Medulla oblongata (tissue), 1 donor: ENCODE measurements at regions not wholly inside any gene's neighbourhood (a gene's known extent, or its start where the extent isn't known, plus 50 kb on each side); places are given as distances from the start of the nearest gene placed in this dataset.
"Not testable (repeated sequence)": the region's sequence is repeated elsewhere in the genome, so short reads cannot be mapped to it uniquely, and the experiment has no call there.

Experiments
- DNase-seq: peaks from one replicate; pipeline ENCODE4 v3.0.0-alpha.2; 2015; ENCODE audit errors: extremely low spot score

DNA sequence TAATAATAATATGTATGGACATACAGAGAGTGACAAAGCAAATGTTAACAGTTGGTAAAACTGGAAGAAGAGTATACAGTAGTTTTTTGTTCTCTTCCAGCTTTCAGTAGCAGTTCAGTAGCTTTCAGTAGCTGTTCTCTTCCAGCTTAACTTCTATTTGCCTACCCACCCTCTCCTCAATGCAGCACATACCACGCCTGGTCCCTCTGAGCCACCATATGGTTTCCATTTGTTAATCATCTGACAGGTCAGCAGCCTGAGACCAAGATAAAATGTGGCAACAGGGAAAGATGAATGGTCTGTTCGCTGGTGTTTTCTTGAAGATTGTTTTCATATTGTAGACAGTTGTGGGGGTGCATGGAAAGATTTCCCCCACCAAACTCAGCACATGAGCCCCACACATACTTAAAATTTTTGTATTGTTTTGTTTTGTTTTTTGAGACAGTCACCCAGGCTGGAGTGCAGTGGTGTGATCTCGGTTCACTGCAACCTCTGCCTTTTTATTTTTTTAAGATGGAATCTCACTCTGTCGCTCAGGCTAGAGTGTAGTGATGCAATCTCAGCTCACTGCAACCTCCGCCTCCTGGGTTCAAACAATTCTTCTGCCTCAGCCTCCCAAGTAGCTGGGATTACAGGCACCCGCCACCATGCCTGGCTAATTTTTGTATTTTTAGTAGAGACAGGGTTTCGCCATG lies 56.8 kb downstream of the ATP6V0E2 start:
- DNase-seq: not testable (repeated sequence)

DNA sequence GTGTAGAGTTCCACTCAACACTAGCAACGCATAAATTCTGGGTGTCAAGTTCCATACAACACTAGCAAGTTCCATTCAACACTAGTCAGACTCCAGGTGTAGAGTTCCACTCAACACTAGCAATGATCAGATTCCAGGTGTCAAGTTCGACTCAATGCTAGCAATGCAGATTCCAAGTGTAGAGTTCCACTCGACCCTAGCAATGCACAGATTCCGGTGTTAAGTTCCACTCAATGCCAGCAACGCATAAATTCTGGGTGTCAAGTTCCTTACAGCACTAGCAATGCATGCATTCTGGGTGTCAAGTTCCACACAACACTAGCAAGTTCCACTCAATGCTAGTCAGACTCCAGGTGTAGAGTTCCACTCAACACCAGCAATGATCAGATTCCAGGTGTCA lies 60.0 kb downstream of the ATP6V0E2 start:
- not testable (repeated sequence) for DNase-seq

DNA sequence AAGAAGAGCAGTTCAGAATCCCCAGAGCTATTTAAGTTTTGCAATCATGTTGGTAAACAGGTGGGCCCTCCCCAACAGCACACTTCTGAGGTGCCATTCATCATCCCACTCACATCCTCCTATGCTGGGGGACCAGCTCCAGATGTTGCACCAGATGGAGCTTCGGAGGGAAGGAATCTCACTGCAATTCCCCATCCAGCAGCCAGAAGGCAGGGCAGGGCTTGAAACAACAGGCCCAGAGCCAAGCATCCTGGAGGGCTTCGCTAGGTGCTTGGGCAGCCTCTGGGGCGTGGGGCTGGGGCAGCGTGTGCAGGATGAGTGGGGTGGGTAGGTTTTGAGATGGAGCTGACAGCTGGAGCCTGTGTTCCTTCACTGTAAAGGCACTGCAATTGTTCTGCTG lies 73.6 kb downstream of the ATP6V0E2 start:
- not testable (repeated sequence) for DNase-seq

DNA sequence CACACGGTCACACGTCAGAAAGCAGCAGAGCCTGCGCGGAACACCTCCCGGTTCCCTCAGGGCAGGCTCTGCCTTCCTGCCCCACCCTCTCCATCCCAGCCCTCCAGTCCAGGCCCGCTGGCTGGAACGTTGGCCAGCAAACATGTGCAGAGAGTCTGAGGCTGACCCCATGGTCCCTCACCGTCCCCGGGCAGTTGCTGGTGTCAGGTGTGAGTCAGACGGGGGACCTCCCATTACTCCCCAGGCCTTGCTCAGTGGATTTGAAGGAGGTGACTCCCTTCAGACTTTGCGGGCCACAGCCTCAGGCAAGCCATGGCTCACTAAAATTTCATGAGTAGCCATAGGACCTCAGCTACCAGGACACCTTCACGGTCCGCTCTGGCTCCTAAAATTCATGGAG lies 74.7 kb downstream of the ATP6V0E2 start:
- DNase-seq: not testable (repeated sequence)

DNA sequence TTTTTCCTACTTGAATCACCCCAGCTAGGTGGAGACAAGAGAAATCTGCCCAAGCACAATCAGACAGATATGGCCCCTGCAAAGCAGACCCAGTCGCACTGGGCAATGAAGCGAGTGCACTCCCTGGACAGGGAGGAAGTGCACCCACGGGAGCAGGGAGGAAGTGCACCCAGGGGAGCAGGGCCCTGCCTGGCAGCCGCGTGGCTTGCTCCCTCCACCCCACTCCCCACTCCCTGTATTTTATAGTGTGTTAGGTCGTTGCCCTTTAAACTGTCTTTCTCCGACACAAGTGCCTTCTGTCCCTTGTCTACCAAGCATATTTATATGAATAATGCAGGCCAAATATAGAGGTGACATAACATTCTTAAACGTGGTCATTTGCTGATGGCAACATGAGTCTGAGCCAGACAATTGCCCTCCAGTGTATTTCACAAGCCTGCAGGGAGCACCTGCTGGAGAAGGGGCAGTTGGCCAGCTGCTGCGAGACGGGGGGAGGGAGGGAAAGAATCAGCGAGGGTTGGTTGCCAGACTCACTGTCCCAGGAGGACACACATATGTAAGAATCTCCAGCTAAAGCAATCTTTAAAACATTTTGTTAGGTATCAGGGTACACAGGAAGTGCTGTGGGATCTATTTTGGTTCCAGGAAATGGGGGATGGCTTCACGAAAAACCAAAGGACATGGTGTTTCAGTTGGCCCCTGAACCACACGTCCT lies 76.3 kb downstream of the ATP6V0E2 start:
- not testable (repeated sequence) for DNase-seq

DNA sequence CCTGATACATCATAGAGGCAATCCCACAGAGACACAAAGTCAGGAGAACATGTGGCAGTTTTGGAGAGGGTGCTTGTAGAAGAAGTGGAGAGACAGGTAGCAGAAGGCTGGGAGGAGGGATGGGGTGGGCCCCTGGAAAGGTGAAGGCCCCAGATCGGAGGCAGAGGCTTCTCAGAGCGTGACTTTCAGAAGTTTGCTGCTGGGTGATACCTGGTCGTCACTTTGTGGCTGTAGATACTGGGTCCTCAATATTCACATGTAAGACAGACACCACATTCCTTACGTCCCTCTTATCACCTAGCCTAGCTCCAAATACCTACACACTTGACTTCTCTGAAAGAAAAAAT lies 76.8 kb downstream of the ATP6V0E2 start:
- DNase-seq: not testable (repeated sequence)

DNA sequence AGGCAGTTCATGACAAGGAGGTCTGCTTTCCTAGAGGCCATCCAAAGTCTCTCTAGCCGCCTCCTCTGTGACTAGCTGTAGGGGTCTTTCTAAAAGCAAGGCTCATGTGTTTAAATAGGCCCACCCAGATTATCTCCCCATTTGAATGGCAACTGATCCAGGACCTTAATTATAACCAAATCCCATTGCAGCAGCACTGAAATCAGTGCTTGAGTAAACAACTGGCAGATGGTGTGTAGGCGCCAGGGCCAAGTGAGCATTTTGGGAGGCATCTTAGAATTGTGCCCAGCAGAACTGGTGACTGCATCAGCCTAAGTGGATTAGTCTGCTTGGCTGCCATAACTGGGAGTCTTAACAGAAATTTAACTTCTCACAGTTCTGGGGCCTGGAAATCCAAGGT lies 77.8 kb downstream of the ATP6V0E2 start:
- DNase-seq: not testable (repeated sequence)

DNA sequence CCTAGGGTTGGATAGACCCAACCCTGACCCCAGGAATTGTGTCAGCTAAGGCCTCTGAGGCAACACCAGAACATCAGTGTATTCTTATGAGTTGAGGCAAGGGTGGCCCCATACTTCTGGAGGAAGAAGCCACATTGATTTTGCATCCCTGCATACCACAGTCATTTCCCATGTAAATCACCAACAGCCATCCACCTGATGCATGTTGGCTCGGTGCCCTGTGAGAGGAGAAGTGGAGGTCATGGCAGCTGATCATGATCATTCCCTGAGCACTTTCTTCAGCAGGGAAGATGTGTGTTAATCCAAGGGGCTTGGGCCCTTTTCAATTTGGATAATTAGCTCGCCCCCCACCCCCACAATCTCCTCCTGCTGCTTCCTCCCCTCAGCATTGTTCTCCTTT lies 85.1 kb downstream of the ATP6V0E2 start:
- DNase-seq: not testable (repeated sequence)

DNA sequence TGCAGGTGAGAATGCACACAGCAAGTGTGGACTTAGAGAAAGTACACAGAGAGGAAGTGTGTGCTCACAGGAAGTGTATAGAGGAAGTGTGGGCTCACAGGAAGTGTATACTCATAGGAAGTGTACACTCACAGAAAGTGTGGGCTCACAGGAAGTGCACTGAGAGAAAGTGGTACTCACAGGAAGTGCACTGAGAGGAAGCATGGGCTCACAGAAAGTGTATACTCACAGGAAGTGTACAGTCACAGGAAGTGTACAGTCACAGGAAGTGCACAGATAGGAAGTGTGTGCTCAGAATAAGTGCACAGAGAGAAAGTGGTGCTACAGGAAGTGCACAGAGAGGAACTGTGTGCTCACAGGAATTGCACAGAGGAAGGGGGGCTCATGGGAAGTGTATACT lies 87.1 kb downstream of the ATP6V0E2 start:
- not testable (repeated sequence) for DNase-seq

DNA sequence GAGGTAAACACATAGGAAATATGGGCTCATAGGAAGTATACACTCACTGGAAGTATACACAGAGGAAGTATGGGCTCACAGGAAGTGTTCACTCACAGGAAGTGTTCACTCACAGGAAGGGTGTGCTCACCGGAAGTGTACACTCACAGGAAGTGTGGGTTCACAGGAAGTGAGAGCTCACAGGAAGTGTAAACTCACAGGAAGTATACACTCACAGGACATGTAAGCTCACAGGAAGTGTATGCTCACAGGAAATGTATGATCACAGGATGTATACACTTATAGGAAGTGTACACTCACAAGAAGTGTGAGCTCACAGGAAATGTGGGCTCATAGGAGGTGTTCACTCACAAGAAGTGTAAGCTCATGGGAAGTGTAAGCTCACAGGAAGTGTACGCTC lies 88.1 kb downstream of the ATP6V0E2 start:
- not testable (repeated sequence) for DNase-seq

DNA sequence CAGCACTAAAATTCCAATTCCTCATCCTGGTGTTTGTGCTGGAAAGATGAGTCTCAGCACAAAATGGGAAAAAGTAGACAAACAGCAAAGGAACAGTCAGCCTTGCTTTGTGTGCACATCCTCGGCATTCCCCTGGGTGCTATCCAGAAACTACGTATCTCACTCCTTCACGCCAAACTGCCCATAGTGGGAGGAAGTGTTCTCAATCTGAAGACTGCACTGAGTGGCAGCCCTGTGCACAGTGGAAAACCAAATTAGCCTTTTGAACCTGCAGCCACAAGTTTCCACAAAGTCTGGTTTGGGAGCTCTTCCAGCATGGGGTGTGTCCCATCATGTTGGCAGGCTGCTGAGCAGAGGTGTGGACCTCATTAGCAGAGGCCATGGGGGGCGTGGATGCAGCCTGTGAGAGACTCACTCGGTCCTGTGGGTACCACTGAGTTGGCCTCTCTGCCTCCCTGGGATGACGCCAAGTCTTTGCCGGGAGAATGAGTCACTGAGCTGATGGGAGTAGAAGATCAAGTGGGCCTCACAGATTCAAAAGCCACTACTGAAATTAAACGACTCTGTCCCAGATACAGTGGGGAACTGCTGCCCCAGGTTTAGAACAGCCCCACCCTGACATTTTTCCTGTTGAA lies 89.0 kb downstream of the ATP6V0E2 start:
- not testable (repeated sequence) for DNase-seq

DNA sequence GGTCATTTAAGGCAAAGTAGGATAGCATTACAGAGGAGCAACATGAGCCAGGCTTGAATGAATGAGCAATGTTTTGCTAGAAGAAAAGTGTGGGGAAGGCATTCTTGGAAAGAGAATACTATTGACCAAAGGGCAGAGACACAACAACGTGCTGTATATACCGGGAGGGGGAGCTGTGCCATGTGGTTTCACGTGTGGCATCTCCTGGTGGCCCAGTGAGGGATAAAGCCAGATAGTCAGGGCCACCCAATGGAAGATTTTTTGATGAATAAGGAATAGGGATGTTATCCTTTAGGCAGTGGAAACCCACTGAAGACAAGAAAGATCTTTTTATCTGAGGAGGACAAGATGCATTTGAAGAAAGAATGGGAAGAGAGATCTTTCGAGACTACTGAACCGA lies 90.2 kb downstream of the ATP6V0E2 start:
- DNase-seq: not testable (repeated sequence)

DNA sequence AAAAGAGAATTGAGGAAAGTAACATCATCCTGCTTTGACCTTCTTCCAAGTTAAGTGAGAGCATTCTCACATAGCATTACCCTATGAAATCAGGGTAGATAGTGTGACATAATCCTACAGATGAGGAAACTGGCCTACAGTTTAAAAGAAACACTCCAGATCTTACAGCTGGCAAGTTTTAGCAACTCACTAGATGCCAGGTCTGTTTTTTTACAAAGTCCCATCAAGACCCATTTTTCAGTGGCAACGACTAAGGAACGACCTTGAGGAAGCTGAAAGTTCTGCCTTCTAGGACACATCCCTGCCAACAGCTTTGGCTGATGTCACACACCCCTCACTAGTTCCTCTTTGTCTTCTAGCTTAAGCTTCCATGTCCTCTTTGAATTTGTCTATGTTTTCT lies 92.7 kb downstream of the ATP6V0E2 start:
- not testable (repeated sequence) for DNase-seq

DNA sequence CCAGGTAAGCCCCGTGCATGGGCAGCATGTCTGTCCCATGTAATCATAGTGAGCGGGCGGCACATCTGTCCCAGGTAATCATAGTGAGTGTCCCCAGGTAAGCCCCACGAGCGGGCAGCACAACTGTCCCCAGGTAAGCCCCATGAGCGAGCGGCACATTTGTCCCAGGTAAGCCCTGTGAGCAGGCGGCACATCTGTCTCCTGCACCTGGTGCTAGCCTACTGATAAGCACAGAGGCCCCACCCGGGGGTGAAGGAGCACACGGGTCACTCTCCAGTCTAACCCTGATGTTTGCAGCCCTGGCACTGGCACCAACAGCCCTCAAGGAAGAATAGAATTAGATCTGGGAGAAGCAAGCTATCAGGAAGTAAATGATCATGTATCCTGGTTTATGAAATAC lies 99.2 kb downstream of the ATP6V0E2 start:
- DNase-seq: not testable (repeated sequence)

DNA sequence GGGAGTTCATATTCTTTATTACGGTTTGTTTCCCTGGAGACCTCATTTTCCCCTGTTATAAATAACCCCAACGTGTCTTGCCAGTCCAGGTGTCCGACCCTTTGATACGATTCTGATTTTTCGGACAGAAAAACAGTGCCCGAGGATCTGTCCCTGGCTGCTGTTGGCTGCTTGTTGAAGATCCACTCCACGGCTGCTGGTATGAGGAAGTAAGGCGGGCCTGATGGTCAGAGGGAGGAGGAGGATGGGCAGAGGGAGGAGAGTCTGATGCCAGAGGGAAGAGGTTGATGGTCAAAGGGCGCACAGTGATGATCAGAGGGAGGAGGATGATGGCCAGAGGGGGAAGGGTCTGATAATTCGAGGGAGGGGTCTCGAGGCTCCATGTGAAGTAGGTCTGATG lies 99.9 kb downstream of the ATP6V0E2 start:
- not testable (repeated sequence) for DNase-seq

DNA sequence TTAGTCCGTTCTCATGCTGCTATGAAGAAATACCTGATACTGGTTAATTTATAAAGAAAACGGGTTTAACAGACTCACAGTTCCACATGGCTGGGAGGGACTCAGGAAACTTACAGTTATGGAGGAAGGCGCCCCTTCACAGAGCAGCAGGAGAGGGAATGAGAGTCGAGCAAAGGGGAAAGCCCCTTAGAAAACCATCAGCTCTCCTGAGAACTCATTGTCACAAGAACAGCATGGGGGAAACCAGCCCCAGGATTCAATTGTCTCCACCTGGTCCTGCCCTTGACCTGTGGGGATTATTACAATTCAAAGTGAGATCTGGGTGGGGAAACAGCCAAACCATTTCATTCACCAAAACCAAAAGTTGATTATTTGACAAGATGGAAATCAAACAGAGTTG lies 101.8 kb downstream of the ATP6V0E2 start:
- DNase-seq: not testable (repeated sequence)

DNA sequence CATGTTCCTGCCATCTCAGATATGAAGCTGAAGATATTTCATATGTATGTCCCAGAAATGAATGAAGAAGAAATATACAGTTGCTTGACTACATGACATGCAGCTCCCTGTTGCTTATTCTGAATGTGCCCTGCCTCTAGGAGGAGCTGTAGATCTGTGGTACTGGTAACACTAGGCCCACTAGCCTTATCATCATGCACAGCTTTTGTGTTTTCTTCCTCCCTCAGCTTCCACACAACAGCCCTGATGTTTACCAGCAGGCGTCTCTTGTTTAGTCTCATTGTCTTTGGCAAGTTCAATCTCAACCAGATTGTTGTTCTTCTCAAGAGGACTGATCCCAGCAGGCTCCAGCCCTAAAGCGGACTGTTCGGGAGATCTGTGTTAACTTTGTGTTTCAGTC lies 104.8 kb downstream of the ATP6V0E2 start:
- DNase-seq: not testable (repeated sequence)

DNA sequence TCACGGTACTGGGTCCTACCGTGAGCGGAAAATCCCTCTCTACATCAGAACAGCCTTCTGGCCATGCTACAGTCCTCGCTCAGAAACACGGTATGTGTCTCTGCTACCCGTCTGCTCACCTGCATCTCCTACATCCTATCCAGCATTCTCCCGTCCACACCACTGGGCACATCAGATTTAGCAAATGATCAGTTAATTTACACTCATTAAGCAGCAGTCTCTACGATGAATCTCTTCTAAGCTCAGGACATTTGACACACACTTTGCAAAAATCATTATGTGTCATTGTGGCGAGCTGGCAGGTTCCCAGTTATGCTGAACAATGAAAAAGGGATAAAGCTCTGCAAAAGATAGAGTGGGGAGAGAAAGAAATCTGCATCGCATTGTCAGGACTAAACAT lies 105.2 kb downstream of the ATP6V0E2 start:
- not testable (repeated sequence) for DNase-seq

DNA sequence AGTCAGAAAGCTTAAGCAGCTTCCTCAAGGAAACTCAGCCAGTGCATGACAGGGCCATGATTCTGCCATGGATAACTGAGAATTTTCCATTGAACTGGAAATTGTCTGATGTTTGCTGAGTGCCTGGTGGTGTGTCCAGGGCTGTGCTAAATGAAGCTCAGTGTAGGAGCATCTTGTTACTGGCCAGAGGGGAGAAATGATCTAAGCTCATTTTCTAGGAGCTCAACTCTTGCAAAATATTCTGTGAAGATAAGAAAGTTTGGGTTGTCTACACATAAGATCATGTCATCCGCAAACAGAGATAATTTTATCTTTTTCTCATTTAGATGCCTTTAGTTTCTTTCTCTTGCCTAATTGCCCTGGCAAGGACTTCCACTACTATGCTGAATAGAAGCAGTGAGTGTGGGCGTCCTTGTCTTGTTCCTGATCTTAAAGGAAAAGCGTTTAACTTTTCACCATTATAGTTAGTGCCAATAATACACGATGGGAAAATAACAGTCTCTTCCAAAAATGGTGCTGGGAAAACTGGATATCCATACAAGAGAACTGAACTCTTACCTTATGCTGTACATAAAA lies 108.9 kb downstream of the ATP6V0E2 start:
- DNase-seq: not testable (repeated sequence)

DNA sequence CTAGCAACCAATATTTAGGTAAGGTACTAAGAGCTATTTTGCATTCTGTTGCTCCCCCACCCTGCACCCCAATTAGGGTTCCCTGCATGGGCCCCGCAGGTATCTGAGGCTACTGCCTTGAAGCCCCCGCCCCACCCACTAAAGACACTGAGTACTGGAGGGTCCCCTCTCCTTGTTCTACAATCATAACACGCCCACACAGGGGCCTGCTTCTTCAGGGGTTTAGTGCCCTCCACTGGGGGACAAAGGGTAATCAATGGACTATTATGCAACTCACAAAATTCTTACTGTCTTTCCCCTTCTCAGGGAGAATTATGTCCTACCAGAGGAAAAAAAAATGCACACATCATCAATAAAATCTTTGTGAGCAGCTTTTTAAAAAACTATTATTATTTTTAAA lies 113.1 kb downstream of the ATP6V0E2 start:
- not testable (repeated sequence) for DNase-seq

DNA sequence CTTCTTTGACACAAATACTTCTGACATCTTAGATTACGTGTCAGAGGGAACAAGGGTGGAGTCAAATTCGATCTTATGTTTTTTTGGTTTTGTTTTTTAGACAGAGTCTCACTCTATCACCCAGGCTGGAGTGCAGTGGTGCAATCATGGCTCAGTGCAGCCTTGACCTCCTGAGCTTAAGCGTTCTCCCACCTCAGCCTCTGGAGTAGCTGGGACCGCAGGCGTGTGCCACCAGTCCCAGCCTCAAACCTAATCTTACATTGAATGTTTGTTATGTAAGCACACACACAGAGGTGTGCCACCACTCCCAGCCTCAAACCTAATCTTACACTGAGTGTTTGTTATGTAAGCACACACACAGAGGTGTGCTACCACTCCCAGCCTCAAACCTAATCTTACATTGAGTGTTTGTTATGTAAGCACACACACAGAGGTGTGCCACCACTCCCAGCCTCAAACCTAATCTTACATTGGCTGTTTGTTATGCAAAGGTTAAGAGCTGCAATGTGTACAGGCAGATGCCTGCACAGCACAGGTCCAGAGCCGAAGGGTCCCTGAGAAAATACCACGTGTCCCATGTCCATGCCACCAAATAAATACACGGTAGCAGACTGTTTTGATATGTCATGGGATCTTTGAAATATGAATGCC lies 118.0 kb downstream of the ATP6V0E2 start:
- DNase-seq: not testable (repeated sequence)

DNA sequence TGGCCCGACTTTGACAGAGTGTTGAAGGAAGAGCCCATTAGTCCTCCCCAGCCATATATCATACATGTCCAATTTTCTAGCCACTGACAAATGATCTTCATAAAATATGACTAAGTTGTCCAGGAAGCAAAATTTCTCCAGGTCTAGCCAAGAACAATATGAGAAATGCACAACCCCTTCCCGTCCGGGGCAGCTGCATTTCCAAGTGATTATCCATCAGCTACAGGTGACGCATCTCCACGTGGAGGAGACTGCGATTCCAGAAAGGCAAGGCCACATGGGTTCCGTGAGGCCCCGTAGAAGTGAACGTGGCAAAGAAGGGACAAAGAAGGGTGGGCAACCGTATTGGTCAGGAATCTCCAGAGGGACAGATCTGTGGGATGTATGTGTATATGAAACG lies 118.6 kb downstream of the ATP6V0E2 start:
- not testable (repeated sequence) for DNase-seq
